GM04503 (cell line): ENCODE measurements at regions not wholly inside any gene's neighbourhood (a gene's known extent, or its start where the extent isn't known, plus 50 kb on each side); places are given as distances from the start of the nearest gene placed in this dataset.

Source experiments
- DNase-seq: peaks from one replicate; pipeline ENCODE4 v3.0.0-alpha.2; 2012; ENCODE audit warnings: low read depth

DNA sequence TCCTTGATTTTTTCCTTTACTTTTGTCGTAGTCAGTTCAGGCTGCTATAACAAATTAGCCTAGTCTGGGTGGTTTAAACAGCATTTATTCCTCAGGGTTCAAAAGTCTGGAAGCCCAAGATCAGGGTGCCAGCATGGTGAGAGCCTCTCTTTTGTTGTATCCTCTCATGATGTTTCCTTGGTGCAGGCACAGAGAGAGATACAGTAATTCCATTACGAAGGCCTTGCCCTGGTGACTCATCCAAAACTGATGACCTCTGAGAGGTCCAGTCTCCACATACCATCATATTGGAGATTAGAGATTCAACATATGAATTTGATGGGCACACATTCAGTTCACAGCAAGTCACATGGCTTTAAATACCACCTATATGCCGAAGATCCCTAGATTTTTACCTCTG, 253.8 kb downstream of the CYRIA start:
- DNase-seq: no peak

DNA sequence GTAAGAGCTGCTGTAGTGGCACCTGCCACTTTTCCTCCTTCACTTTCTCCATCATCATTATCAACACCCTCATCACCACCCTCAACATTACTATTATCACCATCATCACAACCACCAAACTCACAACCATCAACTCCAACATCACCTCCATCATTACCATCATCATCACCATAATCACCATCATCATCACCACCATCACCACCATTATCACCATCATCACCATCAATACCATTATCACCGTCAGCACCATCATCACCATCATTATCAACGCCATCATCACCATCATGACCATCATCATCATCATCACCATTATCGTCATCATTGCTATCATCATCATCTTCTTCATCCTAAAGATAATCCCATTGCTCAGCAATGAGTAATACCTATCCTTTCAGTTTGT, 255.8 kb downstream of the CYRIA start:
- DNase-seq: no peak

DNA sequence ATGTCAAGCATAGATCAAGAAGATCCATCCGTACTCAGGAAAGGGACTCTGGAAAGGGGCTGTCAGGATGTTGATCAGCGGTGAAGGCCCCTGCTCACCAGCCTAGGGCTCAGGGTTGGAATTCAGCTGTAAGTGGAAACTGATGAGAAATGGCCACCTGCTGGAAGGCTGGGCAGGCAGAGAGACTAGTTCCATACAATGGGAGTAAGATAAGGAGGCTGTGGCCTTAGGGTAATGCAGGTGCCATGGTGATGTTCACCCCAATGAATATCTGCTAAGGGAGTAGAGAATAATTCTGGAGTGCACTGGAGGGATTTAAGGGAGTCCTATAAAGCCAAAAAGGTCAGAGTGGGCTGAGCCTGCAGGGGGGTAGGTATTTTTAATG, 256.6 kb downstream of the CYRIA start:
- DNase-seq: no peak

DNA sequence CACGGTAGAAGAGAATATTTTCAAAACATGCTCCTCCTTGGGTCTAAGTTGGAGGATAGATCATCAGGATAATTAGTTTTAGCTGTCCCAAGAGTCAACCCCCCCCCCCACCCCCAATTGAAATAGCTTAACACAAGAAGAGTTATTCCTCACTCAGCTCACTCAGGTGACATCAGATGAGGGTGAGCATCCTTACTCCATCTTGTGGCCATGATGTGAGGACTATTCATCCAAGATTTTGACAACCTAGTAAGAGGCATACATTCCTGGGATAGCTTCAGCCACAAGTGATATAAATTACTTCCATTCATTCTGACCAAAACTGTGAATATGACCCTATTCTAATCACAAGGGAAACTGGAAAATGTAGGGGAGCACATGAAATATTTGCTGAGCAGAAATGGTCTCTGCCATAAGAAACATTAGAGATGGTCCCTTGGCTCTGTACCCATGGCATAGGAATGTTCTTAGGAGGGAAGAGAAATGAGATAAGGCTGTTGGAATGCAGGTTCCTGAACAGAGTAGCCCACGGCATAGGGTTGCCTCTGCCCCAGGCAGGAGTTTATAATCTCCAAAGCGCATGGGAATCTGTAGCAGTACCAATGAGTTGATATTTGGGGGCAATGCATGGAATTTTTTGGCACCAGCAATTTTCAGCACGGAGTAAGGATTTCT, 257.2 kb downstream of the CYRIA start:
- no peak for DNase-seq

DNA sequence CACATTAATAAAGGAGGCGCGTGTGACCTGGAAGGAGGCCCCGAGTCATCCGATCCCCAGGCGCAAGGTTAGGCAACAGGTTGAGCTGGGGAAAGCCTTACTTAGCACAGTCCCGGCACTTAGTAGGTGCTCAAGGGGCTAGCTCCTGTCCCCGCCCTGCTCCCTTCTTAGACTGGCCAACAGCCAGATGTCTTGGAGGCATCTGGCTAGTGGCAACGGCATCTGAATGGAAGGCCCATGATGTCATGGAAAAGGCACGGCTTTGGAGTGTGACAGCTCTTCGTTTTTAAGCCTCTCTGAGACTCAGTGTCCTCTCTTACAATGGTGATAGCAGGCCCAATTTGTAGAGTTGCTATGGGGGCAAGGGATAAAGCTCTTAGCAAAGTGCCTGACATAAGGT, 258.3 kb downstream of the CYRIA start:
- no peak for DNase-seq

DNA sequence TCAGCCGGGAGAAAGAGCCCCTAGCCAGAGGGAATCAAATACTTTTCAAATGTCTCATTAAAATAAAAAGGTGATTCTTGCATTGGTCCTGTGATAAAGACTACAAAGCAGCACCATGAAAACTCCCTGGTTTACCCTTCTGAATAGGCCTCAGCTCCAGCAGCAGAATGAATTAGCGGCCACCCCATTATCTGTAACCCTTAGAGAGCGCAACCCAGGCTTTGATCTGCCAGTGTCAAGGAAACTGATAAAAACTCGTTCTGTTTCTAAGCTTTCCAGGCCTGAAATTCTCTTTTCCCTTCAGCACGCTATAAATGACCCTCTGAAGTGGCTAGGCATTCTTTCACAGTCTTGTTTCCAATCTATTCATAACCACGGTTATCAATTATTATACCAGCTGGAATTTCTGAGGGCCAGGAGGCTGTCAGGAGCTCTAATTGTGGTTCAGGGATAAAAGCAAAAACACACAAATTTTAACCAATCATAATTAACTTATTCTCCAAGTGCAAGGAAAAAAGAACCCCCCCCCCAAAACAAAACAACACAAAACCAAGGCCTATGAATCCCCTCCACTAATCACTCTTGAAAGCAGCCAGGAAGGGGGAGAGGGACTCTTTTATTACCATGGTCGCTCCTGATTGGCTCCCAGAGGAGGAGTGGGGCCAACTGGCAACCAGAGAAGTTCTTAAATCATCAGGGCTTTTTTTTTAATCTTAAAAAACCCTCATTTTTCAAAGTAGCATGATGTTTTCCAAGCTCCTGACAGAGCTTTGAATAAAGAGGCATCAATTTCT, 258.9 kb downstream of the CYRIA start:
- DNase-seq: no peak

DNA sequence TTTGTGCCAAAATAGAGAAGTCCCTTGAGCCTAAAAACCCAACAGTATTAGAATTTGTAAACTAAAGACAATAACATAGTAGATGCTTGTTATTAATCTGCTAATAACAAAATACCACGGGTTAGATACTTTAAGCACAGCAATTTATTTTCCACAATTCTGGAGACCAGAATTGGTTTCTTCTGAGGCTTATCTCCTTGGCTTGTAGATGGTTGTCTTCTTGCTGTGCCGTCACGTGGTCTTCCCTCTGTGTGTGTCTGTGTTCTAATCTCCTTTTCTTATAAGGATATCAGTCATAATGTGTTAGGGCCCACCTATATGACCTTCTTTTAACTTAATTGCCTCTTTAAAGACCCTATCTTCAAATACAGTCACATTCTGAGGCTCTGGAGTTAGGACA, 260.1 kb downstream of the CYRIA start:
- no peak for DNase-seq

DNA sequence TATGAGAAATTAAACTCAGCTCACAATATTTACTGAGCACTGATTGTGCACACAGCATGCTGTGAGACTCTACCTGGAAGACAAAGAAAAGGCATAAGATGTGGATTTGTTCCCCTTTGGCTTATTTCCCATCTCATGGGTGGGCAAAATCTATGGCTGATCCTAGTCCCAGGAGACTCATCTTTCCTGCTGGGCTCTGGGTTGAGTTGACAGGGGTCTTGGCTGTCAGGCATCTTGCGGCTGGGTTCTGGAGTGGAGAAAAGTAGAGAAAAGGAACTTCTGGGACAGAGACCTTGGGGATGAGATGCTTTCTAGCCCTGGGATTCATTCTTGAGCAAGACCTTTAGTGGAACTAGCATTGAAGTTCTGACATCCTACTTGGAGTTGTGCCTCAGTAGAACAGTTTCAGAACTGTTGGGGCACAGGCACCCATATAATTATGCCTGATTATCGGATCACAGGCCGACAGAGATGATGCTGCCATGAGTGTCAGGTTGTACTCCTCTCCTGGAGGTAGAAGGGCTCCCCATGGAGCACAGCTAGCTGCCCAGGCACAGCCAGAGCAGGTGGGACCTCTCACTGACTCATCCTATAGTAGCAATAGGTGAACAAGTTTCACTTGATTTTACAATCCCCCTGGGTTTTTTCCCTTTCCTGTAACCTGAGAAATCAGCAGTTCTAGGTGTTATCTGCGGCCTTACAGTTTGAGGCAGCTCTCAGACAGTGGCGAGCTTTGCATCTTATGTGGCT, 260.9 kb downstream of the CYRIA start:
- no peak for DNase-seq

DNA sequence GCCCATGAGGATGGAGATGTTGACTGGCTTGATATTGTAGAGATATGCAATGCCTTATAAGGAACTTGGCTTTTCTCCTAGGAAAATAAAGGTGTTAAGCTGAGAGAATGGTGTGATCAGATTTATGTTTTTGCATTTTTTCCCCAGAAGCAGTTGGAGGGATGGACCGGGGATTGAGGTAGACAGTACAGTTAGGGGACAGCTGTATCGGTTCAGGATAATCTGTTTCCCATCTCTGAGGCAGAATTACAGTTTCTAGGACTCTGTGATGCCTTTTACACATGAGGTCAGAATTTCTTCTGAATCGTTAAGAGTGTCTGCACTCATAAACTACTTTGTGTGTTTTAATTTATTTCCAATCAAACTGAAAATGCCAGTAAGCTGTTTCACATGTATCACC, 261.5 kb downstream of the CYRIA start:
- DNase-seq: no peak

DNA sequence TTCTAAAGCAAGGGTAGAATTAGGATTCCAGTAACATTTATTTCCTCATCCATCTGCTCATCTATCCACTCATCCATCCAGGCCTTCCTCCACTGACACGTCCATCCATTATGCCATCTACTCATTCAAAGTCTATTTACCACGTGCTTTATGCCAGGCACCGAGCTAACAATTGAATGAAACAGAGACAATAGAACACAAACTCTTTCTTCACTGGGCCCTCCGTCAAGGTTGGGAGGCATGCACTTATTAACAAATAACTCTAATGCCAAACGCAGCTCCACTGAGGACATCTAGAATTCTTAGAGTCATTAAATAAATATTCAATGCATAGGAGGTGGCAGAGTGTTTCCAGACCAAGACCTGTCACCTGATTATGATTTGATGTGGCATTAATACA, 262.7 kb downstream of the CYRIA start:
- DNase-seq: no peak

DNA sequence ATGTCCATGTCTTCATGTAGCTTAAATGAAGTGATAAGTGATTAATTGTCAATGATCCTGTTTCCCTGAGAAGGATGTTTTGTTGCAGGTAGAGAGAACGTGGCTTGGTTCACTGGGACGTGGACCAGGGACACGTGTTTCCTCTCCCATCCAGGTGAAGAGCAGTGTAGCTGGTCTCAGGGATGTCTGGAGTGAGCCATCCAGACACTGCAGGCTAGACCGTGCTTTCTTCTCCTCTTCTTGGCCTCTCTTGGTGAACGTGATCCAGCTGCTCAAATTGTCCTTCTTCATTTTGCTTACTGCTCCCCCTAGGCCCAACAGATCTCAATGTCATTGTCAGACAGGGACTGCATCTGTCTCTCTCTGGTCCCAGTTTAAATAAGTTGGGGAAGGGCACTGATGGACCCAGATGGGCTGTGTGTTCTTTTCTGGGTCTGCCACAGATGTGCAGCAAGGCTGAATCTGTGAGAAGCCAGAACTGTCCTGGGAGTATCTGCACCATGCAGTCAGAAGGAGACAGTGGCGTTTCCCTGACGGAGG, 263.8 kb downstream of the CYRIA start:
- no peak for DNase-seq

DNA sequence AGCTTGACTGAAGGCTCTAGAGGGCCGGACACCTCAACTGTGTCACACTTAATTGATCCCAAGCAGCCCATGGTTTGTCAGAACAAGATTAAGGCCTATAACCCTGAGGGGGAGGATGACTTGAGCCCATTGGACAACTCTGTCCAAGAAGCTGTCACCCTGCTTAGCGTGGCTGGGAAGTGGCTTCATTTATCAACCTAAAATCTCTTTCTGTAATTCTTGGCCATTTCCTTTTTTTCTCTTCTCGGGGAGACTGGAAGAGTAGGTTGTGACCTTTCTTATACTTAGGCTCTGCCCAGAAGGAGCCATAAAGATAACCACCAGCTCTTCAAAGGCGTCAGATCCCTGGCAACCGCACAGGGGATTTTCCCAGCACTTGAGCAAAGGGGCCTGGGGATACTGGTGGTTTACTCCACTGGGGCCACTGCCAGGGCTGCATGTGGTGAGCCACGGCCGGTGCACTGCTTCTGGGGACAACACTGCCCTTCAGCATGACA, 265.5 kb downstream of the CYRIA start:
- no peak for DNase-seq

DNA sequence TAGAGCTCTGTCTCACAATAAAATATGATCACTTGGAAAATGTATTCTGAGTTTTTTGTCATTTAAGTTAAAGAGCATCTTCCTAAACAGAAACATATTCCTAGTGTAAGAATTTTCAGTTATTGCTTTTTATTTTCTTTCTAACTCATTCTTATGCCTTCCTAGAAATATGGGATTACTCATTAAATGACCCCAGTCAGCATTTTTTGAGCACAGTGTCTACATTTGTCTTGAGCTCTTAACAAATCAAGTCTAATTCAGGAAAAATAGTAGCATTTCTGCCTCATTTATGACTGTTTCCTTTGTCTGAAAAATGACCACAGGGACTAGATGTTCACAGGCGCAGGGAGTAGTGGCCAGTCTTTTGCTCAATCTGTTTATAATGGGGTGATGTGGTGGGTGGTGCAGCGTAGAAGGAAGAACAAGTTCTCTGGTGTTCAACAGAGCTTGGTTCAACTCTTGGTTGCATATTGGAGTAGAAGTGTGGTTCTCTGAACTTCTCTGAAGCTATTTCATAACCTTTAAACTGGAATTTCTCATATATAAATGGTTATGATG, 267.1 kb downstream of the CYRIA start:
- DNase-seq: no peak

DNA sequence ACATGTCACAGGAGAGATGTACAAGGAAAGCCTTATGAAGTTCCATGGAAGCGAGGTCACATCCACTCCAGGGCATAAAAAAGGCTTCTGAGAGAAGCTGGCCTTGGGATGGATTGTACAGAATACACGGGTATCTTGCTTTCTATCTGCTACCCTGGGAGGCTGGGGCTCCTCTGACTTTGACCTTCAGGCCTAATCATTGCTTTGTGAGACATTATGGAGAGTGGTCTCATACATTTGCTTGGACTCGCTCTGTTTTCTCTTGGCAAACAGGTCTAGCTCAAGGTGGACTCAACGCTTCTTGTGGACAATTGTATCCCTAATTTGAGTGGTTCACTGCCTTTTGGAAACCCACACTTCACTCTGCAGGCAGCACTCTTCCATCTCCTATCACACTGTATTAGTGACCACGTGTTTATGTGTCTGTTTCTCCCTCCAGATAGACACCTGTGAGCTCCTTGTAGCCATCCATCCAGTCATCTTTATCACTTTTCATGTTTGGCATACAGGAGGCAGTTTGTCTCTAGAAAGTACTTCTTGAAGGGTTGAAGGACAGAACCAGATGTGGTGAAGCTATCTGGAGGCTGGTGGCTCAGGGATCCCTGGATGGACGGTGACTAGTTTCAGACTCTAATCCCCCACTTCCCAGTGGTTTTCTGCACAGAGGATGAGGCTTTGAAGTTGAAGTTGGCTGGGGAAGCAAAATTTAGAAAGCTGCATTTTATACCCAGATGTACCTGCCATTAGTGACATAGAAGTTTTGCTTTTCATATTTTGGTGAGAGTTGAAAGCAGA, 267.8 kb downstream of the CYRIA start:
- DNase-seq: no peak

DNA sequence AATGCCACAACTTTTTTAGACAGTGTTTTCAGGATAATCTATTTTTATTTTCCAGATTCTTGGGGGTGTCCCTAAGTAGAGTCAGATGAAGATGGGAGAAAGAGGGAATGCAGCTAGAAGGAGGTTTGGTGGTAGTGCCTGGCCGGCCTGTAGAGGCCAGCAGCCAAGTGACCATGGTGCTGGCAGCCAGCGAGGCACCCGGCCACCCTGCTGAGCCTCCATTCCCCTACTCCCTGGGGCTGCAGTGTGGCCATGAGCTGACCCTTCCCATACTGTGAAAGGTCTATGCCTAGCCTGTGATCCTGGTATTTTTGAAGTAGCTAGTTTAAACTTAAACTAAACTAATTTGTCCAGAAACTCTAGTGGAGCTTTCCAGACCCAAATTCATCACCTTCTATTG, 268.6 kb downstream of the CYRIA start:
- no peak for DNase-seq

DNA sequence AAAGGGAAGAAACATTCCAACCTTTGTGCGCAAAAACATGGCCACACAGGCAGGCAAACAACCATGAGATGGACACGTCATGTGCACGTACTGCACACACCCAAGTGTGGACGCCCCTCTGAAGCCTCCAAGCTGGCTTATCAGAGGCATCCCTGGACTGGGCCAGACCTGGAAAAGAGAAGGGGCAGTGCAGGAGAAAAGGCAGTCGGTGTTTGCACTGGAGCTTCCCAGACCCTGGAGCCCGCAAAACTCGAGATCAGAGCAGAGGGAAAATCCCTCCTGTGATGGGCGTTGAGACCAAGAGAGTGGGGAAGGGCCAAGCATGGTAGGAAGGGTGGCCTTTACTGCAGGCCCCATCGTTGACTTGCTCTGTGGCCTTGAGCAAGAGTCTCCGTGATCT, 269.5 kb downstream of the CYRIA start:
- DNase-seq: no peak

DNA sequence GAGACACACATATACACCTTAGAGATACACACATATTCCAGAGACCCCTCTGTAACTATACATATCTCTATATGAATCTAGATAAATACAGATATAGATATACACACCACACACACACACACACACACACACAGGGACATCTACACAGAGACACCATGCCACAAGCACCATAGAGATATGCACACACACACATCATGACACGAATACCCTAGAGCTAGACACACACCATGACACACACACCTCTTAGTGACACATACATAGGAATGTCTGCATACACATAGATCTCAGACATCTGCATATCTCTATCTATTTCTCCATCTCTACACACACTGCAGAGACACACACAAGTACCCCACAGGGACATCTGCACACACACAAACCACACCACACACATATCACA, 270.0 kb downstream of the CYRIA start:
- no peak for DNase-seq

DNA sequence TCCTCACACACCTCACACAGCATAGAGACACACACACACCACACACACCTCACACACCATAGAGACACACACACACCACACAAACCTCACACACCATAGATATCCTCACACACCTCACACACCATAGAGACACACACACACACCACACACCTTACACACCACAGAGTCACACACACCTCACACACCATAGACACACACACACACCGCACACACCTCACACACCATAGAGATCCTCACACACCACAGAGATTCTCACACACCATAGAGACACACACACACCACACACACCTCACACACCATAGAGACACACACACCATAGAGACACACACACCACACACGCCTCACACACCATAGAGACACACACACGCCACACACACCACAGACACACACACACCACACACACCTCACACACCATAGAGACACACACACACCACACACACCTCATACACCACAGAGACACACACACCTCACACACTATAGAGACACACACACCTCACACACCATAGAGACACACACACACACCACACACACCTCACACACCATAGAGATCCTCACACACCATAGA, 270.6 kb downstream of the CYRIA start:
- no peak for DNase-seq

DNA sequence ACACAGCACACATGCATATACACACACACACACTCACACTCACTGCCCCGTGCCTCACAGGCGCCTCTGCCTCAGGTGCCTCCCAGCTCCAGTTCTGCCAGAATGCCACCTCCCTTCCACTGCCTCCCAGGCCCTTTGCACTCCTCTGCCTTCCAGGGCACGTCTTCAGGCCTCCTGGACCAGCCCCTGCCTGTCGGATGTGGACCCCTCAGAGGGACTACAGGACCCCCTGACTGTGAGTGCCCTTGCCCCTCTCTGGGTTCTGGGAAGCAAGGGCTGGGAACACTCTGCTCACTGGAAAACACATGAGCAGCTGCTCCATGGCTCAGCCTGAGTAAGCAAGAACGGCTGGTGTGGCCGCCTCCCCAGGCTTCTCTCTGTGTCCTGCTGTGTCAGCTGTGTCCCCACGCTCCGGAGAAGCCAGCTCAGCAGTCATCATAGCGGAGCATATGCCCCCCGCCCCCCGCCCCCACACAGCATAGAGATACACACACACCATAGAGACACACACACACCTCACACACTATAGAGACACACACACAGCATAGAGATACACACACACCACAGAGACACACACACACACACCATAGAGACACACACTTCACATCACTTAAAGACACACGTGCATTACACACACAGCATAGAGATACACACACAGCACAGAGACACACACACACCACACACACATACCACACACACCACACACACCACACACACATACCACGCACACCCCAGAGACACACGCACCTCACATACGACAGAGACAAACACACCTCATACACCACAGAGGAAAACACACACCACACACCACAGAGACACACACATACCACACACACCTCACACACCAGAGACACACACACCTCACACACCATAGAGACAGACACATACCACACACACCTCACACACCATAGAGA, 271.3 kb downstream of the CYRIA start:
- DNase-seq: no peak

DNA sequence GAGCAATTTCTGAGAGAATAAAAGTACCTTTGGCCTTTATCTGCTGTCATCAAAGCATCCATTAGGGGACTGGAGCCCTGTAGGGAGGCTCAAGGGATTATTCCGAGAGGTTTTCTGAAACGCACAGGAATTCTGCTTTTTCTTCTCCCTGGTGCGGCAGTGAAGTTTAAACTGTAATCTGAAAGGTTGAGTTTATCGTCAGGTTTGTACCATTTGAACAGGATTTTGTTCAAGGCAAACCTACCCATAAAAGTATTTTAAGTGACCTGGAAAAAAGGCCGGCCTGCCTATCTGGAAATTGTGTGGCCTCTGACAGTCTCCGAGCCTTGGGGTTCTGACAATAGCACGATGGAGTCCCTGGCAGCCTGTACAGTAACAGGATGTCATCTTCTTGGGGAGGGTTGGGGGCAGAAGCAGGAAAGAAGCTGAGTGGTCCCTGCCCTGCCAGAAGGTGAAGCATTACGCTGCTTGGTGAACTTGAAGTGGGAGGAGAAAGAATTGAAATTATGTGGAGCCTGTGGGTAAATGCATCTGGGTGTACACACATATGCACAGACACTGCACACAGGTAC, 272.0 kb downstream of the CYRIA start:
- DNase-seq: no peak
